ENCODE measurements at regions not wholly inside any gene's neighbourhood (a gene's known extent, or its start where the extent isn't known, plus 50 kb on each side); places are given as distances from the start of the nearest gene placed in this dataset.
"Not testable (repeated sequence)": the region's sequence is repeated elsewhere in the genome, so short reads cannot be mapped to it uniquely, and the experiment has no call there.

- no peak for DNase-seq
Measured at GRCh38 chr5:136924490-136924889, 559.1 kb upstream of the TRPC7 start.

GRCh38 chr5:136910625-136911024 is 545.3 kb upstream of the TRPC7 start:
- no peak for DNase-seq

- DNase-seq, result no peak
Measured at GRCh38 chr5:136909906-136910305, 544.6 kb upstream of the TRPC7 start.

GRCh38 chr5:136907371-136907770 is 542.0 kb upstream of the TRPC7 start:
- DNase-seq, result no peak

GRCh38 chr5:136906545-136906944 is 541.2 kb upstream of the TRPC7 start:
- DNase-seq, result no peak

- no peak for DNase-seq
Measured at GRCh38 chr5:136905571-136905970, 540.2 kb upstream of the TRPC7 start.

GRCh38 chr5:136894070-136894469 is 528.7 kb upstream of the TRPC7 start:
- DNase-seq, result no peak

- DNase-seq, result no peak
Measured at GRCh38 chr5:136892000-136892399, 526.7 kb upstream of the TRPC7 start.

GRCh38 chr5:136891175-136891972 is 526.0 kb upstream of the TRPC7 start:
- no peak for DNase-seq

- no peak for DNase-seq
Measured at GRCh38 chr5:136890431-136891148, 525.2 kb upstream of the TRPC7 start.

- DNase-seq, result no peak
Measured at GRCh38 chr5:136886608-136887007, 521.3 kb upstream of the TRPC7 start.

GRCh38 chr5:136864960-136865359 is 499.6 kb upstream of the TRPC7 start:
- no peak for DNase-seq

GRCh38 chr5:136856648-136857047 is 491.3 kb upstream of the TRPC7 start:
- no peak for DNase-seq

- DNase-seq, result no peak
Measured at GRCh38 chr5:136853971-136854370, 488.6 kb upstream of the TRPC7 start.

GRCh38 chr5:136840601-136841000 is 475.3 kb upstream of the TRPC7 start:
- DNase-seq, result no peak

GRCh38 chr5:136836093-136836492 is 470.7 kb upstream of the TRPC7 start:
- no peak for DNase-seq

GRCh38 chr5:136820848-136821247 is 455.5 kb upstream of the TRPC7 start:
- no peak for DNase-seq

- DNase-seq, result no peak
Measured at GRCh38 chr5:136819526-136820302, 454.4 kb upstream of the TRPC7 start.

GRCh38 chr5:136816327-136816726 is 451.0 kb upstream of the TRPC7 start:
- no peak for DNase-seq

GRCh38 chr5:136814619-136815378 is 449.5 kb upstream of the TRPC7 start:
- DNase-seq, result no peak

GRCh38 chr5:136812270-136812669 is 446.9 kb upstream of the TRPC7 start:
- not testable (repeated sequence) for DNase-seq

- DNase-seq, result no peak
Measured at GRCh38 chr5:136811551-136811950, 446.2 kb upstream of the TRPC7 start.

GRCh38 chr5:136811086-136811485 is 445.7 kb upstream of the TRPC7 start:
- DNase-seq, result no peak

All from activated CD4-positive, alpha-beta T cell treated with anti-CD3 and anti-CD28 coated beads, Interleukin-10, Interleukin-2, amounts not matched to agents 100 ng/mL and 50 ng/mL, durations not matched to agents 16 hours and 8 hours (primary cell).